ENCODE measurements at regions not wholly inside any gene's neighbourhood (a gene's known extent, or its start where the extent isn't known, plus 50 kb on each side); places are given as distances from the start of the nearest gene placed in this dataset.

DNA sequence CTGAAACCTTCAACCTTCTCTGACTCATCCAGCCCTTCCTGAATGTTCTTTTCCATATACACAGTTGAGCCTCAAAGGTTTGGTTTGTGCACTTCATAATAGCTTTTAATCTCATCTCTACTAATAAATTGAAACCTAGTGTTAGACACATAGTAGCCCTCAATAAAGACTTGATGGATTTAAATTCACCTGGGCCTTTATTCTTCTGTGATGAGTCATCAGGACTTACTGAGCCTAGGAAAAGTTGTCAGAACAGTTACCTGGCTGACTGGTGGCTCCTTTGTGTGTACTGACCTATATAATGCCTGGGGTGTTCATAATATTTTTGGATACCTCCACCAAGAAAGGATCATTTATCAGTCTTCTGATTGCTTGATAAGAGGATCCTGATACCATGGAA, 86.4 kb upstream of the NTF3 start:
- H3K36me3 ChIP-seq, result no peaks in the 10 kb centered on the region
- no peak overlapping the region for H3K9ac ChIP-seq
- H4K20me1 ChIP-seq, result no peaks in the 10 kb centered on the region
- no peaks in the 10 kb centered on the region for H3K4me1 ChIP-seq
- no peak overlapping the region for H3K4me2 ChIP-seq
- no peak overlapping the region for H3K27ac ChIP-seq
- no peak for TF ChIP-seq Cebpa-rat (IDR thresholded peaks at IDR 0.05)
- H3K4me3 ChIP-seq, result no peak overlapping the region
- no peaks in the 10 kb centered on the region for H3K9me3 ChIP-seq
- no peaks in the 10 kb centered on the region for H3K27me3 ChIP-seq

DNA sequence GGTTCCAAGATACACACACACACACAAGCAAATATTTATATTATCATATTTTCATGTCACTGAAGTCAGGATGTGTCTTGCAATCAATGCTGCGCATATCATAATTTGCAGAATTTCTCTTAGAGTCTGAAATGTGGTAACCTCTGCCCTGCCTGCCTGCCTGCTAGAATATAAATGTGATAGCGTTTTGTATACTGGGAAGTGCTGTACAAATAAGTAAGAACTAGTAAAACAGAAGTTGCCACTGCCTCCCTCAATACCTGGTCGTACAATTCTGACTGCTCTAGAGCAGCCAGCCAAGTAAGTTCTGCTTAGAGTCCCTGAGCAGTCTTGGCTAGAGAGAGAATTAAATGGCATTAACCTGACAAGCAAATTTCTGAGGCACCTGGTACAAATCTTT, 83.9 kb upstream of the NTF3 start:
- Histone ChIP-seq H3K4me2 (no peak overlapping the region), H3K27me3 (no peaks in the 10 kb centered on the region), H3K9ac (no peak overlapping the region), H3K9me3 (peaks cover 2% of the 10 kb centered on the region; the same call in 1 of the 2 replicates), H3K36me3 (no peaks in the 10 kb centered on the region), H3K27ac (no peak overlapping the region), H3K4me1 (no peaks in the 10 kb centered on the region), H4K20me1 (no peaks in the 10 kb centered on the region), H3K4me3 (no peak overlapping the region)
- no peak for TF ChIP-seq Cebpa-rat (IDR thresholded peaks at IDR 0.05)

DNA sequence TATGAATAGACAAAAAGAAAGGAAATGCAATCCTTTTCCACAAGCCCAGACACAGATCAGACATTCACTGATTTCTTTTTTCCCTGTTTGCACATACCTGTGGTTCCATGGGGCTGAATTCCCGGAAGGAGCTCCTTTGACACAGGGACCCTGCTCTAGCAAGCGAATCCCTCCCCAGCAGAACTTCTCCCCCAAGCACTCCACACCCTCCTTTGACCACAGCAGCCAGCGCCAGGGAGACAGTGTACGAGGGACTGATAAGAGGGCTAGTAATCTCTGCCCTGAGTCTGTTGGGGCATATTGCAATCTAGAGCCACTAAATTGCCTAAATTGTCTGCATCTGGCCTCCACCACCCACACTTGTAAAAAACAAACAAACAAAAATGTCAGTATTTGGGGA, 83.4 kb upstream of the NTF3 start:
- TF ChIP-seq Cebpa-rat (IDR thresholded peaks at IDR 0.05), result no peak
- no peaks in the 10 kb centered on the region for H3K27me3 ChIP-seq
- peaks cover 4% of the 10 kb centered on the region; the same call in 1 of the 2 replicates for H3K9me3 ChIP-seq
- H3K9ac ChIP-seq, result no peak overlapping the region
- no peaks in the 10 kb centered on the region for H4K20me1 ChIP-seq
- H3K36me3 ChIP-seq, result no peaks in the 10 kb centered on the region
- H3K4me3 ChIP-seq, result no peak overlapping the region
- no peaks in the 10 kb centered on the region for H3K4me1 ChIP-seq
- no peak overlapping the region for H3K27ac ChIP-seq
- H3K4me2 ChIP-seq, result no peak overlapping the region

DNA sequence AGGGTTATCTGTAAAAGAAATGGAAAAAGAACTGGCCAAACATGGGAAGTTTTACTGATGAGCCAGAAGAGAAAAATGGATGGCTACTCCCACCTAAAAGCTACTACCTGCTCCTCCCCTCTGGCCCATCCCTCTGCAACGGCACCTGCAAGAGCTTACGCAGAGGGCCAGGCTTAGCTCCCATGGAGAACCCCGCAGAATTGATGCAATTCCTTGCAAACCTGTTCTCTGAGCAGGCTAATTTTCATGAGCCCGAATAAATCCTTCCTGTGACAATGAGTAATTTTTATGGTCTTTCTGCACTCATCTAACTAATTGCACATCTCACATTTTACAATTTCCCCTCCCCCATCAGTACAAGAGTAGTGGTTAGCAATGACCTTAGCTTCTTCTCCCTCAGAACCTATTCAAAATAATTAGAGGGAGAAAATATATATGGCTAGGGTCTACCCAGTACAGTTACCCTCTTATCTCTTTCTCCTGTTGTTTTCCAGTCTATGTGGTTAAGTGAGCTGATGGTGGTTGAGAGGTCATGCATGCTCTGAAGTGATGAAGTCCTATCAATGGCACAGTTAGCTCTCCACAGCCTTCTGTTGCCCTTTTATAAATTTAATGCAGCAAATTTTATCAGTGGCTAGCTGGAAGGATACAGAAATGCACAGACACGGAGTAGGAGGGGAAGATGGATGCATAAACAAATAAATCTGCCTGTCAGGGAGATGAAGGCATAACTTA, 67.7 kb upstream of the NTF3 start:
- H3K36me3 ChIP-seq, result no peaks in the 10 kb centered on the region
- no peaks in the 10 kb centered on the region for H4K20me1 ChIP-seq
- no peak overlapping the region for H3K9ac ChIP-seq
- H3K9me3 ChIP-seq, result no peaks in the 10 kb centered on the region
- no peak overlapping the region for H3K4me2 ChIP-seq
- no peaks in the 10 kb centered on the region for H3K27me3 ChIP-seq
- no peak overlapping the region for H3K27ac ChIP-seq
- H3K4me1 ChIP-seq, result no peaks in the 10 kb centered on the region
- TF ChIP-seq Cebpa-rat (IDR thresholded peaks at IDR 0.05), result no peak
- no peak overlapping the region for H3K4me3 ChIP-seq

DNA sequence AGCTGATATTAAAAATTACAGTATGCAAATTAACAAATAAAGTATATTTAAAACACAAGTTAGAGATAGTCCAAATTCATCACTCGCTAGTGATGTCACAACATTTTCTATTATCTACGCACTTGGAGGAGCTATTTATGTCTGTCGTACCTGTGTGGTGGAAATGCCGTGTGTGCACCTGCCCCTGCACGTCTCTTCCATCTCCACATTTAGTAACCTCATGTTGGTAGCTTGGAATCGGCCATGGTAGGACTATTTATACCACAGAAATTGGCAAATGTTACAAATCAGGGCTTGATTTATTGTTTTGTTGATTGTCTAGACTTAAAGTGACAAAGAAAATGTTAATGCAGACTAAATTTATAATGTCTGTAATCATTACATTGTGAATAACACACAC, 62.6 kb upstream of the NTF3 start:
- no peaks in the 10 kb centered on the region for H3K27me3 ChIP-seq

DNA sequence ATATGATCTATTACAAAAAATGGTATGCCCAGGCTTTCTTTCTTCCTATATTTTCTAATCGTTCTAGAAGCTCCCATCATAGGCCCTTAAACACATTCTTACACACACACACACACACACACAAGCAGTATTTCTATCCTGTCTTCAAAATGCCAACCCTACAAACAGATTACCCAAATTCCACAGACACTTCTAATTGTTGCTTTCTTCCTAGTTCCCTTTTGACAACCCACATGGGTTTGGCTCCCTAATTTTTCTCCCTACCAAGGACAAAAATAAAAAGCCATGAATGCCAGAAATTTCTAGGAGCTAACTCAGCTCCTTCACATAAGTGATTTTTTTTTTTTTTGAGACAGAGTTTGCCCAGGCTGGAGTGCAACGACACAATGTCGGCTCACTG, 60.3 kb upstream of the NTF3 start:
- Histone ChIP-seq H3K9me3 (no peaks in the 10 kb centered on the region), H3K27me3 (no peaks in the 10 kb centered on the region), H3K27ac (no peak overlapping the region), H3K4me2 (no peak overlapping the region), H3K4me1 (no peaks in the 10 kb centered on the region), H3K4me3 (no peak overlapping the region), H4K20me1 (no peaks in the 10 kb centered on the region), H3K36me3 (no peaks in the 10 kb centered on the region), H3K9ac (no peak overlapping the region)
- no peak for TF ChIP-seq Cebpa-rat (IDR thresholded peaks at IDR 0.05)

More for the DNA sequence above, 62.6 kb upstream of the NTF3 start:
- H3K4me1 ChIP-seq, result no peaks in the 10 kb centered on the region
- no peak overlapping the region for H3K4me2 ChIP-seq
- H3K9ac ChIP-seq, result no peak overlapping the region
- no peak overlapping the region for H3K27ac ChIP-seq
- no peak overlapping the region for H3K4me3 ChIP-seq
- no peaks in the 10 kb centered on the region for H3K9me3 ChIP-seq
- no peak for TF ChIP-seq Cebpa-rat (IDR thresholded peaks at IDR 0.05)
- no peaks in the 10 kb centered on the region for H4K20me1 ChIP-seq
- H3K36me3 ChIP-seq, result no peaks in the 10 kb centered on the region

DNA sequence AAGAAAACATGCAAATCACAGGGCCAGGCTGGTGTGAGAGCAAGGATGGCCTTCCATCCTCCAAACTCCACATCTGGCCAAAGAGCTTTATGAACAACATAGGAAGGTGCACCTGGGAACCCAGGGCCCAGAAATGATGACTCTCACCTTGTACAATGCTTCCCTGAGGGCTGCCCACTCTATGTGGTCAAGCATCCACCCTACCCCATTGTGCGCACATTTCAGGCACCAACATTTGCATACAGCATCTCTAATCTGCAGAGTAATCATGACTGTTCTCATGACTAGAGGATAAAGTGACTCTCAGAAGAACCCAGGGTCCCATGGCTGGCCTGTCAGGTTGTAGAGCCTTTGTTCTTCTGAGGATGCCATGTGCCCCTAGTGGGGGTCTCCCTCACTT, 57.2 kb upstream of the NTF3 start:
- H3K36me3 ChIP-seq, result no peaks in the 10 kb centered on the region
- no peaks in the 10 kb centered on the region for H4K20me1 ChIP-seq
- H3K9ac ChIP-seq, result no peak overlapping the region
- no peak overlapping the region for H3K4me2 ChIP-seq
- no peak for TF ChIP-seq Cebpa-rat (IDR thresholded peaks at IDR 0.05)
- no peaks in the 10 kb centered on the region for H3K27me3 ChIP-seq
- no peak overlapping the region for H3K27ac ChIP-seq
- no peak overlapping the region for H3K4me3 ChIP-seq
- H3K9me3 ChIP-seq, result no peaks in the 10 kb centered on the region
- H3K4me1 ChIP-seq, result no peaks in the 10 kb centered on the region

DNA sequence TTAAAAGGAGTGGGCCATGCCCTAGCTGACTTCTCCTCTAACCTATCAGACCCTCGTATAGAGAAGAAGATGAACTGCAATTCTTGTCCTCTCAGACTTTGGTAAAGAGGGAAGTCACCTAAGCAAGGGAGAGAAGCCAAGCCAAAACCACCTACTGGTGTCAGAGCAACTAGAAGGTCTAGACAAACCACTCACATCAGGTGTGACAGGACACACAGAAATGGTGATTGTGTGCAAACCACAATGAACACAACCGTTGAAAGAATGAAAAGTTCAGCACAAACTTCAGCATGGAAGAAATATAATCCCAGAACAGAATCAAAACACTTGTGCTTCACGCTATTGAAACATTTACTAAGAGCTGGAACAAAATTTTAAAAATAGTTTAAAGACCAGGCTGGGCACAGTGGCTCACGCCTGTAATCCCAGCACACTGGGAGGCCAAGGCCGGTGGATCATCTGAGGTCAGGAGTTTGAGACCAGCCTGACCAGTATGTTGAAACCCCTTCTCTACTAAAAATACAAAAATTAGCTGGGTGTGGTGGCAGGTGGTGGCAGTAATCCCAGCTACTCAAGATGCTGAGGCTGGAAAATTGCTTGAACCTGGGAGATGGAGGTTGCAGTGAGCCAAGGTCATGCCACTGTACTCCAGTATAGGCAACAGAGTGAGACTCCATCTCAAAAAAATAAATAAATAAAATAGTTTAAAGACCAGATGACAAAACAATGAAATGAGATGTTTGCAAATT, 56.2 kb upstream of the NTF3 start:
- Histone ChIP-seq H3K9me3 (no peaks in the 10 kb centered on the region), H3K4me1 (no peaks in the 10 kb centered on the region), H3K36me3 (no peaks in the 10 kb centered on the region), H3K27me3 (no peaks in the 10 kb centered on the region), H3K4me2 (no peak overlapping the region), H4K20me1 (no peaks in the 10 kb centered on the region), H3K9ac (no peak overlapping the region), H3K27ac (no peak overlapping the region), H3K4me3 (no peak overlapping the region)
- no peak for TF ChIP-seq Cebpa-rat (IDR thresholded peaks at IDR 0.05)

DNA sequence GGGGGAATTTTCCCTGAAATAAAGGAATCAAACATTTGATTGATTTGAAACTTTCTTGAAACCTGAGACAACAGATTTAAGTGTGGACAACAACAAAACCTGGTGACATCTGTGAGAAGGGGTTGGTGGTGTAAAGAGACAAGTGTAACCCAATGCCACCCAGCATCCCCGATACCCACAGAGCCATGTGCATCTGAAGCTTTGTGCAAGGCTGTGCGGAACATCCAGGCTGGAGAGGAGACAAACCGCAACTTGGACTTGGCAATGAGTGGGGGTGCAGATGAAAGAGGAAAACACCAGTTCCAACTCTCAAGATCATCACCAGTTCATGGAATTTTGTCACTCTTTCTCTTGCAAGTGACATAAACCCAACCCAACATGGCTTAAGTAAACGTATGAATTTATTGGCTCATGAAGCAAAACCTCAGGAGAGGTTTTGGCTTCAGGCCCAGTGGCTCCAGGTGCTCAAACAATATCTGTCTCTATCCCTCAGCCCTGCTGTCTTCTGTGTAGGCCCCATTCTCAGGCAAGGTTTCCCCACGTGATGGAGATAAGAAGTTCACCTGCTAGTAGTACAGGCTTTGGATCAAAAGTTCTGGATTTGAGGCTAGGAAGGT, 55.2 kb upstream of the NTF3 start:
- H4K20me1 ChIP-seq, result no peaks in the 10 kb centered on the region
- no peak overlapping the region for H3K27ac ChIP-seq
- H3K4me2 ChIP-seq, result no peak overlapping the region
- no peaks in the 10 kb centered on the region for H3K27me3 ChIP-seq
- H3K9me3 ChIP-seq, result no peaks in the 10 kb centered on the region
- no peak overlapping the region for H3K9ac ChIP-seq
- no peaks in the 10 kb centered on the region for H3K4me1 ChIP-seq
- no peak for TF ChIP-seq Cebpa-rat (IDR thresholded peaks at IDR 0.05)
- no peaks in the 10 kb centered on the region for H3K36me3 ChIP-seq
- H3K4me3 ChIP-seq, result no peak overlapping the region

DNA sequence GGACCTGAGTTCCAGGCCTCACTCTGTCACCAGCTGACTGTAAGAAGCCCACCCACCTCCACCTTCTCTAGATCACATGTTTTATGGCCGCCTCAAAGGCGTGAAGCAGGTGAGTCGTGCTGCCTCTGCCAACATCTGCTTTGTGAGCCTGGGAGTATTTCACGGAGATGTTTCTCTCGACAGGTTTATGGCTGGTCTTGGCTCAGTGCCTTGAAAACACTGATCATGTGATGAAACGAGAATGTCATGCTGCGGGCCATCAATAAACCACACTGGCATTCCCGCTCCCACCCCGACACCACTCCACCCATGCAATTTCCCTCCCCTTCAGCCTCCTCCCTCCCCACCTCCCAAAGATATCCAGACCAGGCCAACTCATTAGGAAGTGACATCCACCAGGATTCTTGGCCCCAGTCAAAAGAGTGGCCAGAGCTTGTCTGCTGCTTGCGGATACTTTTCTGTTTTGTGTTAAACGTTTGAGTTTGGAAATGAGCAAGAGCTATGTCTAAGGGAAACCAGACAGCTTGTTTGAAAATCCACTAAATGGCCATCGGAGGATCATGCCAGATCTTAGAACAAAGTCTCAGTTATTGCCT, 53.8 kb upstream of the NTF3 start:
- H3K27ac ChIP-seq, result no peak overlapping the region
- H3K9ac ChIP-seq, result no peak overlapping the region
- TF ChIP-seq Cebpa-rat (IDR thresholded peaks at IDR 0.05), result no peak
- no peak overlapping the region for H3K4me3 ChIP-seq
- H3K4me1 ChIP-seq, result no peaks in the 10 kb centered on the region
- H3K36me3 ChIP-seq, result no peaks in the 10 kb centered on the region
- no peaks in the 10 kb centered on the region for H3K9me3 ChIP-seq
- H3K4me2 ChIP-seq, result no peak overlapping the region
- no peaks in the 10 kb centered on the region for H3K27me3 ChIP-seq
- no peaks in the 10 kb centered on the region for H4K20me1 ChIP-seq
